ENCODE measurements at regions not wholly inside any gene's neighbourhood (a gene's known extent, or its start where the extent isn't known, plus 50 kb on each side); places are given as distances from the start of the nearest gene placed in this dataset.

DNA sequence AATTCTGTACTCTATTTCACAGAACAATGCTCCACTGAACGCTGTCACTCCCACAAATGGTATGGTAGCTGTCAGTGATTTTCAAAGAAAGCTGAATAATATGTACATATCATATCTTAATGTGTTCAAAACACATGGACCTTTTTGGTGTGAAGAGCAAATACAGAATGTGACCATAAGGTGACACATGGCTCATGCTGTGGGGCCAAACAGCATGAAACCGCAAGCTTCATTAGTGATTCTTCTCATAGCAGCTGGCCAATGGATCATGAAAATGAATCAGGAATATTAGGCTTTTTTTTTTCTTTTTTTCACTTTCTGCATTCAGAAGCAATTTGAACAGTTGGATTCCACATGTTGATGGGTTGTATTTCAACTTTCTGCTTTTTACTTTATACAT is 54.9 kb upstream of the CDH9 start:
- no peak for TF ChIP-seq CTCF (IDR thresholded peaks at IDR 0.05; ENCODE audit: low read depth, low read length, poor library complexity, severe bottlenecking)
- TF ChIP-seq EZH2phosphoT487 (IDR thresholded peaks at IDR 0.05; ENCODE audit: borderline replicate concordance, low read length), result no peak
